ENCODE measurements at regions not wholly inside any gene's neighbourhood (a gene's known extent, or its start where the extent isn't known, plus 50 kb on each side); places are given as distances from the start of the nearest gene placed in this dataset.

GRCh38 chr11:134736251-134736947, 324.4 kb upstream of the B3GAT1 start:
- TF ChIP-seq CTCF (IDR thresholded peaks at IDR 0.05; ENCODE audit: low read length), result no peak
- TF ChIP-seq EZH2 (IDR thresholded peaks at IDR 0.05; ENCODE audit: borderline replicate concordance, low read length), result no peak

Data from OCI-LY1 (cell line).